ENCODE measurements at regions not wholly inside any gene's neighbourhood (a gene's known extent, or its start where the extent isn't known, plus 50 kb on each side); places are given as distances from the start of the nearest gene placed in this dataset.
"Not testable (repeated sequence)": the region's sequence is repeated elsewhere in the genome, so short reads cannot be mapped to it uniquely, and the experiment has no call there.

- H3K4me1 ChIP-seq: no peaks in the 10 kb centered on the region
- peak; percentile 23 to 55 for DNase-seq
- H3K9me3 ChIP-seq (replicated peaks): no peaks in the 10 kb centered on the region
- H3K27ac ChIP-seq: no peak overlapping the region
- no peaks in the 10 kb centered on the region for H3K27me3 ChIP-seq
- H3K4me3 ChIP-seq: no peak overlapping the region
- H3K36me3 ChIP-seq: no peaks in the 10 kb centered on the region
These were observed 252.8 kb upstream of the SLC7A11 start for GRCh38 chr4:138494931-138495330.

GRCh38 chr4:138494116-138494515 is 252.0 kb upstream of the SLC7A11 start:
- H3K36me3 ChIP-seq: no peaks in the 10 kb centered on the region
- no peak overlapping the region for H3K27ac ChIP-seq
- no peak overlapping the region for H3K4me3 ChIP-seq
- no peaks in the 10 kb centered on the region for H3K27me3 ChIP-seq
- DNase-seq: no peak
- no peaks in the 10 kb centered on the region for H3K9me3 ChIP-seq (replicated peaks)
- no peaks in the 10 kb centered on the region for H3K4me1 ChIP-seq

- no peaks in the 10 kb centered on the region for H3K9me3 ChIP-seq (replicated peaks)
- no peaks in the 10 kb centered on the region for H3K36me3 ChIP-seq
- H3K27me3 ChIP-seq: no peaks in the 10 kb centered on the region
- no peak overlapping the region for H3K4me3 ChIP-seq
- no peak overlapping the region for H3K27ac ChIP-seq
- no peak for DNase-seq
- H3K4me1 ChIP-seq: no peaks in the 10 kb centered on the region
These were observed 250.0 kb upstream of the SLC7A11 start for GRCh38 chr4:138492176-138492575.

GRCh38 chr4:138488533-138488932 is 246.4 kb upstream of the SLC7A11 start:
- no peaks in the 10 kb centered on the region for H3K27me3 ChIP-seq
- no peaks in the 10 kb centered on the region for H3K4me1 ChIP-seq
- no peaks in the 10 kb centered on the region for H3K9me3 ChIP-seq (replicated peaks)
- H3K36me3 ChIP-seq: no peaks in the 10 kb centered on the region
- no peak overlapping the region for H3K4me3 ChIP-seq
- H3K27ac ChIP-seq: no peak overlapping the region
- DNase-seq: no peak

- DNase-seq: no peak
- no peak overlapping the region for H3K27ac ChIP-seq
- H3K27me3 ChIP-seq: no peaks in the 10 kb centered on the region
- H3K9me3 ChIP-seq (replicated peaks): no peaks in the 10 kb centered on the region
- no peaks in the 10 kb centered on the region for H3K4me1 ChIP-seq
- no peak overlapping the region for H3K4me3 ChIP-seq
- H3K36me3 ChIP-seq: no peaks in the 10 kb centered on the region
These were observed 245.5 kb upstream of the SLC7A11 start for GRCh38 chr4:138487670-138488069.

GRCh38 chr4:138487230-138487629 is 245.1 kb upstream of the SLC7A11 start:
- no peaks in the 10 kb centered on the region for H3K27me3 ChIP-seq
- no peak overlapping the region for H3K4me3 ChIP-seq

GRCh38 chr4:138485498-138485897 is 243.3 kb upstream of the SLC7A11 start:
- H3K4me1 ChIP-seq: no peaks in the 10 kb centered on the region
- no peak overlapping the region for H3K27ac ChIP-seq
- H3K36me3 ChIP-seq: no peaks in the 10 kb centered on the region
- no peak overlapping the region for H3K4me3 ChIP-seq
- no peak for DNase-seq
- H3K27me3 ChIP-seq: no peaks in the 10 kb centered on the region
- no peaks in the 10 kb centered on the region for H3K9me3 ChIP-seq (replicated peaks)

More at GRCh38 chr4:138487230-138487629, 245.1 kb upstream of the SLC7A11 start:
- H3K9me3 ChIP-seq (replicated peaks): no peaks in the 10 kb centered on the region
- no peaks in the 10 kb centered on the region for H3K36me3 ChIP-seq
- H3K27ac ChIP-seq: no peak overlapping the region
- no peak for DNase-seq
- no peaks in the 10 kb centered on the region for H3K4me1 ChIP-seq

- no peak overlapping the region for H3K4me3 ChIP-seq
- no peaks in the 10 kb centered on the region for H3K36me3 ChIP-seq
- DNase-seq: peak in 1 of 2 experiments; percentile 74
- peak overlapping the region; percentile 79 for H3K27ac ChIP-seq
- peaks cover 29% of the 10 kb centered on the region for H3K4me1 ChIP-seq
- H3K9me3 ChIP-seq (replicated peaks): no peaks in the 10 kb centered on the region
- H3K27me3 ChIP-seq: no peaks in the 10 kb centered on the region
These were observed 233.0 kb upstream of the SLC7A11 start for GRCh38 chr4:138475116-138475515.

- Histone ChIP-seq H3K27me3 (no peaks in the 10 kb centered on the region), H3K4me3 (no peak overlapping the region), H3K36me3 (no peaks in the 10 kb centered on the region), H3K4me1 (peaks cover 29% of the 10 kb centered on the region), H3K9me3 (replicated peaks) (no peaks in the 10 kb centered on the region), H3K27ac (no peak overlapping the region)
- no peak for DNase-seq
These were observed 231.2 kb upstream of the SLC7A11 start for GRCh38 chr4:138473339-138473738.

- Histone ChIP-seq H3K27ac (no peak overlapping the region), H3K9me3 (replicated peaks) (no peaks in the 10 kb centered on the region), H3K4me3 (no peak overlapping the region), H3K27me3 (no peaks in the 10 kb centered on the region), H3K36me3 (no peaks in the 10 kb centered on the region), H3K4me1 (no peaks in the 10 kb centered on the region)
- DNase-seq: no peak
These were observed 218.6 kb upstream of the SLC7A11 start for GRCh38 chr4:138460477-138461414.

- no peak overlapping the region for H3K4me3 ChIP-seq
- no peaks in the 10 kb centered on the region for H3K27me3 ChIP-seq
- no peaks in the 10 kb centered on the region for H3K36me3 ChIP-seq
- no peaks in the 10 kb centered on the region for H3K4me1 ChIP-seq
- no peak overlapping the region for H3K27ac ChIP-seq
- H3K9me3 ChIP-seq (replicated peaks): no peaks in the 10 kb centered on the region
- DNase-seq: no peak
These were observed 216.6 kb upstream of the SLC7A11 start for GRCh38 chr4:138458751-138459150.

GRCh38 chr4:138456349-138456748 is 214.2 kb upstream of the SLC7A11 start:
- H3K4me3 ChIP-seq; H3K9me3 ChIP-seq (replicated peaks); DNase-seq; H3K27me3 ChIP-seq; H3K27ac ChIP-seq; H3K36me3 ChIP-seq; H3K4me1 ChIP-seq: not testable (repeated sequence)

- H3K4me1 ChIP-seq: 0 out of 2 replicates have a peak, but pooled peaks cover 3% of the 10 kb centered on the region
- H3K4me3 ChIP-seq: no peak overlapping the region
- H3K9me3 ChIP-seq (replicated peaks): no peaks in the 10 kb centered on the region
- H3K27me3 ChIP-seq: no peaks in the 10 kb centered on the region
- H3K36me3 ChIP-seq: no peaks in the 10 kb centered on the region
- no peak for DNase-seq
- H3K27ac ChIP-seq: no peak overlapping the region
These were observed 212.9 kb upstream of the SLC7A11 start for GRCh38 chr4:138455097-138455496.

- Histone ChIP-seq H3K4me1 (peaks cover 6% of the 10 kb centered on the region), H3K27ac (no peak overlapping the region), H3K27me3 (no peaks in the 10 kb centered on the region), H3K36me3 (no peaks in the 10 kb centered on the region), H3K4me3 (no peak overlapping the region), H3K9me3 (replicated peaks) (no peaks in the 10 kb centered on the region)
- no peak for DNase-seq
These were observed 210.7 kb upstream of the SLC7A11 start for GRCh38 chr4:138452826-138453225.

GRCh38 chr4:138451276-138451663 is 209.1 kb upstream of the SLC7A11 start:
- DNase-seq: no peak
- H3K27me3 ChIP-seq: no peaks in the 10 kb centered on the region
- H3K36me3 ChIP-seq: no peaks in the 10 kb centered on the region
- peaks cover 10% of the 10 kb centered on the region for H3K4me1 ChIP-seq
- no peaks in the 10 kb centered on the region for H3K9me3 ChIP-seq (replicated peaks)
- H3K27ac ChIP-seq: no peak overlapping the region
- no peak overlapping the region for H3K4me3 ChIP-seq

All from SJCRH30 (cell line).